Urothelium cell line (cell line): ENCODE measurements at regions not wholly inside any gene's neighbourhood (a gene's known extent, or its start where the extent isn't known, plus 50 kb on each side); places are given as distances from the start of the nearest gene placed in this dataset.
"Not testable (repeated sequence)": the region's sequence is repeated elsewhere in the genome, so short reads cannot be mapped to it uniquely, and the experiment has no call there.

Experiments used
- DNase-seq: peaks from one replicate; pipeline ENCODE4 v3.0.0; 2011; ENCODE audit warnings: low spot score, mixed read lengths
- FAIRE-seq: peaks from 2 replicates; lab custom pipeline; 2011; peaks lifted over from hg19 to GRCh38; lab: Jason Lieb, UNC

DNA sequence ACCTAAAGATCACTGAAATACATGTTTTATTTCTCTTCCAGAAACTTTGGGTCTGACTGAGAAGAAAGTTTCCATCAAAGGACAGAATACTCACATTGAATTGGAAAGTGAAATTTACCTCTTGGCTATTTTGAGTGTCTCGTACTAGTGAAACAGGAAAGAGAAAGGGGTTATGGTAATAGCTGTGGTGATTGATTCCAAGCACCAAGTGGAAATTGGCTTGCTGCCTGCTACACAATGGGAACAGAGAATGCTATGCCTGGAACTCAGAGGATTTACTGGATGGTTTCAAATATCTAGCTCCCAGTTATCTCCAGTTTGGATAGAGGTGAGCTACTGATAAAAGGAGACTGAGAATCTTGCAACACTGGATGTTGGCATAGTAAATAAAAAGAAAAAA, 492.8 kb upstream of the FSIP2 start:
- no peak for FAIRE-seq
- no peak for DNase-seq

- DNase-seq = no peak
- FAIRE-seq = no peak
Measured at GRCh38 chr2:185246717-185247116, 491.9 kb upstream of the FSIP2 start.

DNA sequence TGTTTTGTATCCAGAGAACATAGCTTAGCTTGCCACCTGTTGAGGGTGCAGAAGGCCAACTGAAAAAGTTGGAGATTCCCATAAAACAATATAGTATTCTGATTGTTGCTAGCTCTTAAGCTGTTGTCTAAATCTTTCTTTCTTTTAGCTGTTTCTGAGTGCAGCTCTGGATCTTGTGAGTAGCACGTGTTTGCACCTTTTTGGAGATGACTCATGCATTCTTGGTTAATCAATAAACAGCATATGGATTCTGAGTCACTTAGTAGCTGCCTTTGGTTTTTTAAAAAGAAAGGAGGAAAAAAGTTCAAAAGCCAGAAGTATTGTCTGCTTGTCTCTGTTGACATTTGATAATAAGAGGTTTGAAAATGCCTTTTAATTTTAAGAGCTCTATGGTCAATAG, 483.0 kb upstream of the FSIP2 start:
- no peak for FAIRE-seq
- peak; percentile 3 for DNase-seq

- DNase-seq (no peak), FAIRE-seq (no peak)
Measured at GRCh38 chr2:185265747-185266146, 472.9 kb upstream of the FSIP2 start.

- DNase-seq = no peak
- no peak for FAIRE-seq
Measured at GRCh38 chr2:185268651-185269050, 470.0 kb upstream of the FSIP2 start.

GRCh38 chr2:185274718-185275484, 463.7 kb upstream of the FSIP2 start:
- DNase-seq = no peak
- no peak for FAIRE-seq

- DNase-seq = not testable (repeated sequence)
Measured at GRCh38 chr2:185275979-185276378, 462.6 kb upstream of the FSIP2 start.

GRCh38 chr2:185278761-185279160, 459.8 kb upstream of the FSIP2 start:
- DNase-seq (no peak), FAIRE-seq (no peak)

More at GRCh38 chr2:185275979-185276378, 462.6 kb upstream of the FSIP2 start:
- FAIRE-seq = not testable (repeated sequence)

GRCh38 chr2:185279999-185280398, 458.6 kb upstream of the FSIP2 start:
- no peak for DNase-seq
- FAIRE-seq = no peak

GRCh38 chr2:185284696-185285095, 453.9 kb upstream of the FSIP2 start:
- no peak for DNase-seq
- no peak for FAIRE-seq

GRCh38 chr2:185290012-185290411, 448.6 kb upstream of the FSIP2 start:
- DNase-seq, FAIRE-seq: not testable (repeated sequence)

DNA sequence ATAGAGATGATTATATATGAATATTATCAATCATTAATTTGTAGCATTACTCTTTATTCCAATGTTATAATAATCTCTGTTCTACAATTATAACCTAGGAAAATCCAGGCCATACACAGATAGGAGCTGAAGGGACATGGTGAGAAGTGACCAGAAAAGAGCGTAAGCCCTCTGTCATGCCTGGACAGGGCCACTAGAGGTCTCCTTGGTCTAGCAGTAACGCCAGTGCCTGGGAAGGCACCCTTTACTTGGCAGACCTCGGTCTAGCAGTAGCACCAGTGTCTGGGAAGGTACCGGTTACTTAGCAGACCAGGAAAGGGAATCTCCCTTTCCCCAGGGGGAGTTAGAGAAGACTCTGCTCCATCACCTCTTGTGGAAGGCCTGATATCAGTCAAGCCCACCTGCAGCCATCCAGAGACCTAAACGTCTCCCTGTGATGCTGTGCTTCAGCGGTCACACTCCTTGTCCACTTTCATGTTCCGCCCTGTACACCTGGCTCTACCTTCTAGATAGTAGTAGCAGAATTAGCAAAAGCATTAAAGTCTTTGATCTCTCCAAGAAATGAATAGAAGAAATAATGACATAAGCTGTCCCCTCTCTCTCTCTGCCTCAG, 447.5 kb upstream of the FSIP2 start:
- DNase-seq (peak; percentile 17), FAIRE-seq (peak; percentile 65)

DNA sequence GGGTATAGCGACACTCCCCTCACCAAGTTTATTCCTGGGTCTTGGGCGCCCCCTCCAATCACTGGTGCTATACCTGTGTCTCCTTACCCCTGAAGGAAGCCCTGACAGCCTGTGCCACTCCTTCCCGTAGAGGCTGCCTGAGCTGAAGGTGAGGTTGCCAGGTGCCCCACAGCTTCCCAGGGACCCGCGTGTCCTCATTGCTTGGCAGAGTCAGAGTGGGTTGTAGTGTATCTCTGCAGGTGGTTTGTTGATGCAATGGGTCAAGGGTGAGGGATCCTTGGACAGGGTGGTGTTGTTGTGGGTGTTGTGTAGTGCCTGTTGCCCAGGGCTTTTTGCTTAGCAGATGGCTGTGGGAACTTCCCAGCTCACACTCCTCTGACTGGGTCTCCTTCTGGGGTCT, 438.7 kb upstream of the FSIP2 start:
- no peak for DNase-seq
- FAIRE-seq = no peak

DNA sequence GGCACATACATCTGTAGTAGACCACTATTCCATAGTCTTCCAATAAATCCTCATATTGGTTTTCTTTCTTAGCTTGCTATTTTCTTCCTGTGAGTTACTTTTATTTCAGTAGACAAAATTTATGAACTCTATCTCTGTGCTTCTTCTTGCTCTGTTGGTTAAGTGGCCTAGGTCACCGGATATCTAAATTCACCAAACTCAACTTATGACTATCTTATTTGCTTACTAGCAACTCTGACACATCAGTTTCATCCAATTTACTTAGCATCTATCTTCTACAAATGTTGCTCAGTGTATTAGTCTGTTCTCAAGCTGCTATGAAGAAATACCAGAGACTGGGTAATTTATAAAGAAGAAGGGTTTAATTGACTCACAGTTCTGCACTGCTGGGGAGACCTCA, 432.5 kb upstream of the FSIP2 start:
- DNase-seq (no peak), FAIRE-seq (no peak)

DNA sequence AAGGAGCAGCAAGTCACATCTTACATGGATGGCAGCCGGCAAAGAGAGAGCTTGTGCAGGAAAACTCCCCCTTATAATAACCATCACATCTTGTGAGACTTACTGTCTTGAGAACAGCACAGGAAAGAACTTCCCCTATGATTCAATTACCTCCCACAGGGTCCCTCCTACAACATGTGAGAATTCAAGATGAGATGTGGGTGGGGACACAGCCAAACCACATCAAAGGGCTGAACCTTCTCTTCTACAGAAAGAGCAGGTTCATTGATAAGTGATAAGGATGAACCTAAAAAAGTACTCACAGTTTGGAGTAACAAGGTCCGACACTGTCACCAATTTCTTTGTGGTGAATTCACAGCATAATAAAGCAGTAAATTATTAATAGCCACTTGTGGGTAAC, 422.2 kb upstream of the FSIP2 start:
- DNase-seq (no peak), FAIRE-seq (no peak)

DNA sequence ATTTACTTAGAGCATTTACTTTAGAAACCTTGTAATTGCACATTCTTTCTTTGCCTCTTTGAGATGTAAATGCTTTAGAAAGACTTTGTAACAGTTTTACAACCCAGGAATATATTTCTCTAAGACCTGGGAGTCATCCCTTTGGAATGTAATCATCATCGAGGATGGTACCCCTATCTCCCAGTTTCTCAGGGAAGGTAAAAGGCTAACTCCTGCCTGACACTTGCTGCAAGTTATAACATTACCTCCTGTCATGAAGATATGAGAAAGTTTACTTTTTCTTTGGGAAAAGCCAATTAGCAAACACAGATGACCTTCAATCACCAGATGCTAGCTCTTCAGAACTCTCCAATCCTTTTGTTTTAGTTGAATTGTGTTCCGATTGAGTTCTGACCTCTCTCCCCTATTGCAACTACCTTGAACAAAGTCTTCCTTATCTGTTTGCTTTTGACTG, 420.3 kb upstream of the FSIP2 start:
- FAIRE-seq (no peak), DNase-seq (no peak)

- FAIRE-seq (no peak), DNase-seq (no peak)
Measured at GRCh38 chr2:185335879-185336278, 402.7 kb upstream of the FSIP2 start.

DNA sequence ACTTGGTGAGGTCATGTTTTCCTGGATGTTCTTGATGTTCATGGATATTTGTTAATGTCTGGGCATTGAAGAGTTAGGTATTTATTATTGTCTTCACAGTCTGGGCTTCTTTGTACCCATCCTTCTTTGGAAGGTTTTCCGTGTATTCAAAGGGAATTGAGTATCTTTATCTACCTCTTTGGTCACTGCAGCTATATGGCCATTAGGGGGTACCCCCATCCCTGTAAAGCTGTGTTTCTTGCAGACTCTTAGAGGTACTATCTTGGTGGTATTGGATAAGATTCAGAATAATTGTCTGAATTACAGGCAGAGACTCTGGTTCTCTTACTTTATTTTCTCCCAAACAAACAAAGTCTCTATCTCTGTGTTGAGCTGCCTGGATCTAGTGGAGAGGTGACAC, 401.6 kb upstream of the FSIP2 start:
- DNase-seq = no peak
- no peak for FAIRE-seq

DNA sequence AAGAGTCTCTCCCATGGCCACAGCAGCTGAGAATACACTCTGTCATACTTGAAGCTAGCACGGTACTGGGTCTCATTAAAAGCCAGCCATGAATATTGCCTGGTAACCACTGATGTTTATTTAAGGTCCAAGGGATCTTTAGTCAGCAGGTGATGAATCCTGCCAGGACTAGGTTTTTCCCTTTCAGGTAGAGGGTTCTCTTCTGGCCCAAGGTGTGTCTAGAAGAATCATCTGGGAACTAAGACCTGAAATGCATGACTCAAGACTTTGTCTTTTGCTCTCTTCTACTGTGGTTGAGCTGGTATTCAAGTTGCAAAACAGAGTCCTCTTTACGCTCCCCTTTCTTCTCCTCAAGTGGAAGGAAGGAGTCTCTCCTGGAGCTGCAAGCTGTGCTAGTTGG, 400.5 kb upstream of the FSIP2 start:
- no peak for DNase-seq
- no peak for FAIRE-seq

DNA sequence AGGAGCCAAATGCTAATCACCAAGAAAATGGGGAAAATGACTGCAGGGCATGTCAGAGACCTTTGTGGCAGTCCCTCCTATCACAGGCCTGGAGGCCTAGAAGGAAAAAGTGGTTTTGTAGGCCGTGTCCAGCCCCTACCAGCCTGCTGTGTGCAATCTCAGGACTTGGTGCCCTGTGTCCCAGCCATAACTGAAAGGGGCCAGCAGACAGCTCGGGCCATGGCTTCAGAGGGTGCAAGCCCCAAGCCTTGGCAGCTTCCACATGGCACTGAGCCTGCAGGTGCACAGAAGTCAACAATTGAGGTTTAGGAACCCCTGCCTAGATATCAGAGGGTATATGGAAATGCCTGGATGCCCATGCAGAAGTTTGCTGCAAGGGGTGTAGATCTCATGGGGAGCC, 391.2 kb upstream of the FSIP2 start:
- DNase-seq = no peak
- no peak for FAIRE-seq

GRCh38 chr2:185360776-185361175, 377.8 kb upstream of the FSIP2 start:
- no peak for FAIRE-seq
- no peak for DNase-seq

DNA sequence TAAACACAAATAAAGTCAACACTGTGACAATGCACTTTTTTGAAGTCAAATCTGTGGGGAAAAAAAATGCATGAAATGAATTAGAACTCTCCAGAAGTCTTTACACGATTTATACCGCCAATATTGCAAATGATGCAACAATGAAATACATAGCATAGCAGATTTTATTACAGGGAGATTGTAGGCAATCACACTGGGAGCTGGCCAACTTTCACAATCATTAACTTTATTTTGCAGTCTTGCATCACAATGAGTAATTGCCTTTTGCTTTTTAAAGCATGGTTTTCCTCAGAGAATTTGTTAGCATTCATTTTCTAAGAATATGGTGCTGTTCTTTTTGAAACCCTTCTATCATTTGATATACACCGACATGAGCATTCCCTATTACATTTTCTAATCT, 366.4 kb upstream of the FSIP2 start:
- no peak for DNase-seq
- no peak for FAIRE-seq
